Epithelial cell of esophagus (primary cell): ENCODE measurements at regions not wholly inside any gene's neighbourhood (a gene's known extent, or its start where the extent isn't known, plus 50 kb on each side); places are given as distances from the start of the nearest gene placed in this dataset.

Experiments used
- DNase-seq: peaks from one replicate; pipeline ENCODE4 v3.0.0; 2010; ENCODE audit warnings: low read depth
- H3K4me3 ChIP-seq: 2 replicates; pipeline ENCODE4 v1.5.1; 2011; ENCODE audit warnings: mild to moderate bottlenecking, low read length, control low read depth
- TF ChIP-seq, protein P1 (sequence below): IDR thresholded peaks from 2 replicates; pipeline ENCODE4 v1.5.1; 2011; ENCODE audit warnings: low read depth, mild to moderate bottlenecking, low read length, control low read depth, inconsistent platforms; ENCODE audit not compliant: insufficient read depth; ENCODE audit errors: missing control alignments

DNA sequence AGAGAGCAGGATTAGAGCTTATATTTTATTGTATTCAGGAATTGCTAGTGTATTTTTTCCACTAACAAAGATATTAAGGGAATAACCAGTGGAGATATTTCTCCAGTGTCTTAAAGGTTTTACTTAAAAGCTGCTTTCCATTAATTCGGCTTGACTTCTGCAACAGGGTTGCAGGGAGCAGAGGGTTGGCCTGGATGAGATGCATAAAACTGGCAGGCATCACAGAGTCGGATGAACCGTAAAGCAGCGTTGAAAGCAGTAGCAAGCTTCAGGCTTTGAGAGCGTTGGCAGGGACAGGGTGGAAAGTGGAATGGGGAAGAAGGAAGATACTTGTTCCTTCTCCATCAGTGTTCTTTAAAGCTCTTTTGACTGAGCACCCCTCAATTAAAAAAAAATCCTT is 237.2 kb downstream of the LMO4 start:
- H3K4me3 ChIP-seq, result no peak overlapping the region
- no peak for DNase-seq
- TF ChIP-seq, protein P1, sequence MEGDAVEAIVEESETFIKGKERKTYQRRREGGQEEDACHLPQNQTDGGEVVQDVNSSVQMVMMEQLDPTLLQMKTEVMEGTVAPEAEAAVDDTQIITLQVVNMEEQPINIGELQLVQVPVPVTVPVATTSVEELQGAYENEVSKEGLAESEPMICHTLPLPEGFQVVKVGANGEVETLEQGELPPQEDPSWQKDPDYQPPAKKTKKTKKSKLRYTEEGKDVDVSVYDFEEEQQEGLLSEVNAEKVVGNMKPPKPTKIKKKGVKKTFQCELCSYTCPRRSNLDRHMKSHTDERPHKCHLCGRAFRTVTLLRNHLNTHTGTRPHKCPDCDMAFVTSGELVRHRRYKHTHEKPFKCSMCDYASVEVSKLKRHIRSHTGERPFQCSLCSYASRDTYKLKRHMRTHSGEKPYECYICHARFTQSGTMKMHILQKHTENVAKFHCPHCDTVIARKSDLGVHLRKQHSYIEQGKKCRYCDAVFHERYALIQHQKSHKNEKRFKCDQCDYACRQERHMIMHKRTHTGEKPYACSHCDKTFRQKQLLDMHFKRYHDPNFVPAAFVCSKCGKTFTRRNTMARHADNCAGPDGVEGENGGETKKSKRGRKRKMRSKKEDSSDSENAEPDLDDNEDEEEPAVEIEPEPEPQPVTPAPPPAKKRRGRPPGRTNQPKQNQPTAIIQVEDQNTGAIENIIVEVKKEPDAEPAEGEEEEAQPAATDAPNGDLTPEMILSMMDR, result no peak

GRCh38 chr1:87568005-87568404 is 239.3 kb downstream of the LMO4 start:
- H3K4me3 ChIP-seq, result no peak overlapping the region
- TF ChIP-seq, protein P1, result no peak
- DNase-seq, result no peak

DNA sequence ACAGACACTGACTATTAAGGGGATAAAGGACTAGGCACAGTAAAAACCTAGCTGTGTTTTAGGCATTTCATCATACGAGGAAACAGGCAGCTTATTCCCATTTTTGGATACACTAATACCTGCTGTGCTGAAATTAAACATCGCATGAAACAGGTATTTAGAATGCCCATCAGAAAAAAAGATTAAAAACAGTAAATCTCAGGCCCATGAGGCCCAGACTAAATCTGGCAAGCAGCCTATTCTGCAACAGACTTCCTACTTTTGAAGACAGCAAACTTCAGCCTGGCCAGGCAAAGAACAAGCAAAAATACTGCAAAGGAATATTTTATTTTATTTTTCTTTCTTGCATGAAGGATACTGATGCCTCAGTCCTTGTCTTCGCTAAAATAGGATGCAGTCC is 240.2 kb downstream of the LMO4 start:
- no peak overlapping the region for H3K4me3 ChIP-seq
- TF ChIP-seq, protein P1, result no peak
- DNase-seq, result no peak

DNA sequence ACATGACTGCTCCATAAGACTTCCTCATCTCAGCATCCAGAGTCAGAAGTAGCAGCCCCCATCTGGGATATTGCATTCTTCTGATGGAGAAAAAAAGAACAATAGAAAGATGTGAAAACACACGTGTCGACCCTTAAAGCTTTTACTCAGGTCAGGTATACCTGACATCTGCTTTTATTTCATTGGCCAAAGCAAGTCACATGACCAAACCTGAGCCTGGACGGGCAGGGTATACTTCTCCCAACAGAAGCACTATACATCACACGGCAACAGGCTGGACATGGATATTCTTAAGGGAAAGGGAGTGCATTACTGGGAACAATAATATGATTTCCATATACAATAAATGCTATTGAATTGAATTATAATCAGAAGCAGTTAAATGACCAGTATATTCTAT is 243.3 kb downstream of the LMO4 start:
- TF ChIP-seq, protein P1, result no peak
- no peak for DNase-seq
- H3K4me3 ChIP-seq, result no peak overlapping the region

DNA sequence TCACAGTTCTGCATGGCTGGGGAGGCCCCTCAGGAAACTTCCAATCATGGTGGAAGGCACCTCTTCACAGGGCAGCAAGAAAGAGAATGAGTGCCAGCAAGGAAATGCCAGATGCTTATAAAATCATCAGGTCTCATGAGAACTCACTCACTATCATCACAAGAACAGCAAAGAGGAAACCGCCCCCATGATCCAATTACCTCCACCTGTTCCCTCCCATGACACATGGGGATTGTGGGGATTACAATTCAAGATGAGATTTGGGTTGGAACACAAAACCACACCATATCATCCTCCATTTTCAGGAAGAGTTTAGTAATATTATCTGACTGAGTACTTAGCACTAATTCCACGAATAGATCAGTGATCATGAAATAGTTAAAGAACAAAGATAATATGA is 244.2 kb downstream of the LMO4 start:
- TF ChIP-seq, protein P1, result no peak
- H3K4me3 ChIP-seq, result no peak overlapping the region
- DNase-seq, result no peak

DNA sequence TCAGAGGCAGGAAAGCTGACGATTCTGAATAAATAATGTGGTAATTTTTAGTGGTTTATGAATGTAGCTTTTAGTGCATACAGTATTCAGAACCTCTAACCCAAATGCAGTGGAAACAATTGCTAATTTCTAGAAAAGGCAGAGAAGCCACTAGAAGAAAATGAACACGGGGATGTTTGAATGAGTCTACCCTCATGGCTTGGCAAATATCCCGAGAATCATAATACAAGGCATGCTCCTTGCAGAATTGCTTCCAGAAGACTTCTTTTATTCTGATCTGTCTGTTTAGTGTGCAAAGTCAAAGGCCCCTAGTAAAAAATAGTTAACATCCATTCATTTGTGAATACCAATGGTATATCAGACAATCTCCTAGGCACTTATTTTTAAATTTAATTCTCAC is 246.8 kb downstream of the LMO4 start:
- no peak overlapping the region for H3K4me3 ChIP-seq
- TF ChIP-seq, protein P1, result no peak
- no peak for DNase-seq

DNA sequence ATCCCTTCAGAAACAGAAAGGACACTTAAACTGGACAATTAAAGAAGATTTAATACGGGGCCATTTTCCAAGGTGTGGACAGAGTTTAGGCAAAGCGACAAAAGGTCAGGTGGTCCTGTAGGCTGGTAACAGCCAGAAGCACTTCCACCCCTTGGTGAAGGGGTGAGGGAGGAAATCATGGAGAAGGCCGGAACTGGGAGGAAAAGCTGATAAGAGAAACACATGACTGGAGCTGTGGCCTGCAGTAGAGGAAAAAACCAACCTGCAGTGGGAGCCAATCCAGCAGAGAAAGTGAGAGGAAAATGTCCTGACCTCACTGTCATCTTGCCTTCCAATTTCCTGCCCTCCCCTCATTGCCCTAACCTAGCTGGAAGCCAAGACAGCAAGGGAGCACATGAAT is 249.8 kb downstream of the LMO4 start:
- TF ChIP-seq, protein P1, result no peak
- DNase-seq, result no peak
- H3K4me3 ChIP-seq, result no peak overlapping the region
